ENCODE measurements at regions not wholly inside any gene's neighbourhood (a gene's known extent, or its start where the extent isn't known, plus 50 kb on each side); places are given as distances from the start of the nearest gene placed in this dataset.
"Not testable (repeated sequence)": the region's sequence is repeated elsewhere in the genome, so short reads cannot be mapped to it uniquely, and the experiment has no call there.

GRCh38 chr1:58932859-58933598, 149.2 kb upstream of the JUN start:
- no peak for DNase-seq (ENCODE audit: low read depth in 1 of 2, low spot score in 1 of 2)

- no peak for DNase-seq (ENCODE audit: low read depth in 1 of 2, low spot score in 1 of 2)
Measured at GRCh38 chr1:58933599-58933926, 149.7 kb upstream of the JUN start.

GRCh38 chr1:58934706-58935105, 150.9 kb upstream of the JUN start:
- no peak for DNase-seq (ENCODE audit: low read depth in 1 of 2, low spot score in 1 of 2)

GRCh38 chr1:58936973-58937372, 153.1 kb upstream of the JUN start:
- DNase-seq (ENCODE audit: low read depth in 1 of 2, low spot score in 1 of 2), result no peak

- DNase-seq (ENCODE audit: low read depth in 1 of 2, low spot score in 1 of 2), result no peak
Measured at GRCh38 chr1:58939146-58939545, 155.3 kb upstream of the JUN start.

GRCh38 chr1:58939666-58940370, 156.0 kb upstream of the JUN start:
- DNase-seq (ENCODE audit: low read depth in 1 of 2, low spot score in 1 of 2), result no peak

- DNase-seq (ENCODE audit: low read depth in 1 of 2, low spot score in 1 of 2), result no peak
Measured at GRCh38 chr1:58941471-58942289, 157.8 kb upstream of the JUN start.

GRCh38 chr1:58942759-58943191, 158.9 kb upstream of the JUN start:
- no peak for DNase-seq (ENCODE audit: low read depth in 1 of 2, low spot score in 1 of 2)

GRCh38 chr1:58943776-58944175, 159.9 kb upstream of the JUN start:
- no peak for DNase-seq (ENCODE audit: low read depth in 1 of 2, low spot score in 1 of 2)

- no peak for DNase-seq (ENCODE audit: low read depth in 1 of 2, low spot score in 1 of 2)
Measured at GRCh38 chr1:58944439-58944838, 160.6 kb upstream of the JUN start.

- DNase-seq (ENCODE audit: low read depth in 1 of 2, low spot score in 1 of 2), result no peak
Measured at GRCh38 chr1:58946390-58946789, 162.5 kb upstream of the JUN start.

- DNase-seq (ENCODE audit: low read depth in 1 of 2, low spot score in 1 of 2), result no peak
Measured at GRCh38 chr1:58948671-58949070, 164.8 kb upstream of the JUN start.

GRCh38 chr1:58949551-58950220, 165.8 kb upstream of the JUN start:
- no peak for DNase-seq (ENCODE audit: low read depth in 1 of 2, low spot score in 1 of 2)

- DNase-seq (ENCODE audit: low read depth in 1 of 2, low spot score in 1 of 2), result no peak
Measured at GRCh38 chr1:58950897-58951296, 167.1 kb upstream of the JUN start.

- not testable (repeated sequence) for DNase-seq (ENCODE audit: low read depth in 1 of 2, low spot score in 1 of 2)
Measured at GRCh38 chr1:58953951-58954350, 170.1 kb upstream of the JUN start.

- DNase-seq (ENCODE audit: low read depth in 1 of 2, low spot score in 1 of 2), result not testable (repeated sequence)
Measured at GRCh38 chr1:58963287-58963686, 179.4 kb upstream of the JUN start.

GRCh38 chr1:58964428-58964827, 180.6 kb upstream of the JUN start:
- no peak for DNase-seq (ENCODE audit: low read depth in 1 of 2, low spot score in 1 of 2)

GRCh38 chr1:58964880-58965279, 181.0 kb upstream of the JUN start:
- DNase-seq (ENCODE audit: low read depth in 1 of 2, low spot score in 1 of 2), result no peak

- no peak for DNase-seq (ENCODE audit: low read depth in 1 of 2, low spot score in 1 of 2)
Measured at GRCh38 chr1:58966103-58966916, 182.5 kb upstream of the JUN start.

- DNase-seq (ENCODE audit: low read depth in 1 of 2, low spot score in 1 of 2), result no peak
Measured at GRCh38 chr1:58966917-58967740, 183.3 kb upstream of the JUN start.

Measured in activated T-helper 1 cell treated with anti-CD3 and anti-CD28 coated beads, Interleukin-2, amount 50 U/mL, for 16 hours (primary cell).